SK-N-MC (cell line): ENCODE measurements at regions not wholly inside any gene's neighbourhood (a gene's known extent, or its start where the extent isn't known, plus 50 kb on each side); places are given as distances from the start of the nearest gene placed in this dataset.

ENCODE experiments used
- EZH2 ChIP-seq: fragments of 200-600 bp; sonication (generic); IDR thresholded peaks from one replicate; pipeline ENCODE4 v1.6.1; 2017; ENCODE audit warnings: antibody characterized with exemption
- POLR2AphosphoS5 ChIP-seq: IDR thresholded peaks from 2 replicates; pipeline ENCODE4 v1.6.1; 2012; ENCODE audit warnings: mild to moderate bottlenecking, low read depth, low read length, borderline replicate concordance

DNA sequence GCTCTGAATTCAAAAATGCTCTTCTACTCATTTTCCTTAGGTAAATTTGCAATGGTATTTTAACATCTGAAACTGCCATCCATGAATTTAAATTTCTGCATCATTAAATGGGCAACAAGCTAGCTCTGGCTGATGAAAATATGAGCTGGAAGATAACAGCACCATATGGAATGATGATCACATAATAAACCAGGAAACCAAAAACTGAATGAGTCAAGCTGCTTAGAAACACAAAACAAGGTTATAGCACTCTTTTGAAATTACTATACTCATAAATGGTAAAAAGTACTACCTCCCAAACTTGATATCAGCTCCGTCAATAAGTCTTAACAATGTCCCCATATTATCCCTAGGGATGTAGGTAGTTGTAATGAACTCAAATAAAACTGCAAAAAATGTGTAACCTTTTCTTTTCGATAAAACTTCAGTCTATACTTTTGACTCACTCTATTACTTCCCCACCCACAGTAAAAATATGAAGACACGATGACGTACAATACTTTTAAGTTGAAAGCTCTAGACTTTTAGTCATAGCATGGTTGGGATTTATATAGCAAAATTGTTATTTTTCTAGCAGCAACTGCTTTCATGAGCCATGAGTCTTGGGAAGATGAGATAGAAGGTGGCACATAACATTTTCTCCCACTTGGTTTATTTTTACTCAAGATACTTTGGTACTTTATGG lies 396.7 kb downstream of the CDH2 start:
- TF ChIP-seq POLR2AphosphoS5 (no peak), EZH2 (no peak)
